ENCODE measurements at regions not wholly inside any gene's neighbourhood (a gene's known extent, or its start where the extent isn't known, plus 50 kb on each side); places are given as distances from the start of the nearest gene placed in this dataset.

- no peak overlapping the region for H3K27ac ChIP-seq (ENCODE audit: low read length)
- peaks cover under 1% of the 10 kb centered on the region for H3K4me1 ChIP-seq (ENCODE audit: control insufficient read depth, low read depth, low read length)
- H3K4me3 ChIP-seq (ENCODE audit: low read length), result no peak overlapping the region
- H3K9me3 ChIP-seq (ENCODE audit: control insufficient read depth, low read depth, low read length), result no peaks in the 10 kb centered on the region
- peaks cover 38% of the 10 kb centered on the region for H3K27me3 ChIP-seq (ENCODE audit: control insufficient read depth, insufficient read depth, low read length)
- no peaks in the 10 kb centered on the region for H3K36me3 ChIP-seq (ENCODE audit: control insufficient read depth, low read depth, low read length)
- no peak overlapping the region for H3K9ac ChIP-seq (ENCODE audit: low read length)
Observed at GRCh38 chr4:111813555-111814140, 331.6 kb upstream of the FAM241A start.

- Histone ChIP-seq H3K9ac (ENCODE audit: low read length) (no peak overlapping the region), H3K4me1 (ENCODE audit: control insufficient read depth, low read depth, low read length) (no peaks in the 10 kb centered on the region), H3K4me3 (ENCODE audit: low read length) (no peak overlapping the region), H3K9me3 (ENCODE audit: control insufficient read depth, low read depth, low read length) (no peaks in the 10 kb centered on the region), H3K36me3 (ENCODE audit: control insufficient read depth, low read depth, low read length) (no peaks in the 10 kb centered on the region), H3K27me3 (ENCODE audit: control insufficient read depth, insufficient read depth, low read length) (peaks cover 24% of the 10 kb centered on the region), H3K27ac (ENCODE audit: low read length) (no peak overlapping the region)
Observed at GRCh38 chr4:111814961-111815360, 330.3 kb upstream of the FAM241A start.

- H3K36me3 ChIP-seq (ENCODE audit: control insufficient read depth, low read depth, low read length), result no peaks in the 10 kb centered on the region
- no peaks in the 10 kb centered on the region for H3K4me1 ChIP-seq (ENCODE audit: control insufficient read depth, low read depth, low read length)
- no peaks in the 10 kb centered on the region for H3K27me3 ChIP-seq (ENCODE audit: control insufficient read depth, insufficient read depth, low read length)
- no peak overlapping the region for H3K4me3 ChIP-seq (ENCODE audit: low read length)
- H3K9ac ChIP-seq (ENCODE audit: low read length), result no peak overlapping the region
- H3K9me3 ChIP-seq (ENCODE audit: control insufficient read depth, low read depth, low read length), result no peaks in the 10 kb centered on the region
- no peak overlapping the region for H3K27ac ChIP-seq (ENCODE audit: low read length)
Observed at GRCh38 chr4:111821342-111821741, 323.9 kb upstream of the FAM241A start.

GRCh38 chr4:111836601-111837000 lies 308.7 kb upstream of the FAM241A start:
- peaks cover 3% of the 10 kb centered on the region for H3K4me1 ChIP-seq (ENCODE audit: control insufficient read depth, low read depth, low read length)
- H3K36me3 ChIP-seq (ENCODE audit: control insufficient read depth, low read depth, low read length), result no peaks in the 10 kb centered on the region
- H3K9me3 ChIP-seq (ENCODE audit: control insufficient read depth, low read depth, low read length), result no peaks in the 10 kb centered on the region
- no peak overlapping the region for H3K9ac ChIP-seq (ENCODE audit: low read length)
- H3K27ac ChIP-seq (ENCODE audit: low read length), result no peak overlapping the region
- H3K27me3 ChIP-seq (ENCODE audit: control insufficient read depth, insufficient read depth, low read length), result no peaks in the 10 kb centered on the region
- H3K4me3 ChIP-seq (ENCODE audit: low read length), result no peak overlapping the region

- Histone ChIP-seq H3K4me3 (ENCODE audit: low read length) (no peak overlapping the region), H3K27ac (ENCODE audit: low read length) (no peak overlapping the region), H3K36me3 (ENCODE audit: control insufficient read depth, low read depth, low read length) (no peaks in the 10 kb centered on the region), H3K9me3 (ENCODE audit: control insufficient read depth, low read depth, low read length) (no peaks in the 10 kb centered on the region), H3K4me1 (ENCODE audit: control insufficient read depth, low read depth, low read length) (peaks cover 3% of the 10 kb centered on the region), H3K9ac (ENCODE audit: low read length) (no peak overlapping the region), H3K27me3 (ENCODE audit: control insufficient read depth, insufficient read depth, low read length) (no peaks in the 10 kb centered on the region)
Observed at GRCh38 chr4:111837761-111838160, 307.5 kb upstream of the FAM241A start.

- no peak overlapping the region for H3K27ac ChIP-seq (ENCODE audit: low read length)
Observed at GRCh38 chr4:111838406-111838930, 306.8 kb upstream of the FAM241A start.

GRCh38 chr4:111839141-111839540 lies 306.1 kb upstream of the FAM241A start:
- H3K27me3 ChIP-seq (ENCODE audit: control insufficient read depth, insufficient read depth, low read length), result no peaks in the 10 kb centered on the region
- H3K27ac ChIP-seq (ENCODE audit: low read length), result no peak overlapping the region

More at GRCh38 chr4:111838406-111838930, 306.8 kb upstream of the FAM241A start:
- H3K9ac ChIP-seq (ENCODE audit: low read length), result no peak overlapping the region
- no peaks in the 10 kb centered on the region for H3K36me3 ChIP-seq (ENCODE audit: control insufficient read depth, low read depth, low read length)
- peaks cover 3% of the 10 kb centered on the region for H3K4me1 ChIP-seq (ENCODE audit: control insufficient read depth, low read depth, low read length)
- no peak overlapping the region for H3K4me3 ChIP-seq (ENCODE audit: low read length)
- no peaks in the 10 kb centered on the region for H3K9me3 ChIP-seq (ENCODE audit: control insufficient read depth, low read depth, low read length)
- H3K27me3 ChIP-seq (ENCODE audit: control insufficient read depth, insufficient read depth, low read length), result no peaks in the 10 kb centered on the region

GRCh38 chr4:111842336-111842735 lies 302.9 kb upstream of the FAM241A start:
- no peaks in the 10 kb centered on the region for H3K36me3 ChIP-seq (ENCODE audit: control insufficient read depth, low read depth, low read length)
- H3K9me3 ChIP-seq (ENCODE audit: control insufficient read depth, low read depth, low read length), result no peaks in the 10 kb centered on the region
- no peaks in the 10 kb centered on the region for H3K27me3 ChIP-seq (ENCODE audit: control insufficient read depth, insufficient read depth, low read length)
- no peak overlapping the region for H3K27ac ChIP-seq (ENCODE audit: low read length)
- no peak overlapping the region for H3K4me3 ChIP-seq (ENCODE audit: low read length)
- H3K4me1 ChIP-seq (ENCODE audit: control insufficient read depth, low read depth, low read length), result peaks cover 3% of the 10 kb centered on the region
- H3K9ac ChIP-seq (ENCODE audit: low read length), result no peak overlapping the region

More at GRCh38 chr4:111839141-111839540, 306.1 kb upstream of the FAM241A start:
- Histone ChIP-seq H3K9ac (ENCODE audit: low read length) (no peak overlapping the region), H3K4me3 (ENCODE audit: low read length) (no peak overlapping the region), H3K9me3 (ENCODE audit: control insufficient read depth, low read depth, low read length) (no peaks in the 10 kb centered on the region), H3K4me1 (ENCODE audit: control insufficient read depth, low read depth, low read length) (peaks cover 3% of the 10 kb centered on the region), H3K36me3 (ENCODE audit: control insufficient read depth, low read depth, low read length) (no peaks in the 10 kb centered on the region)

GRCh38 chr4:111847296-111848008 lies 297.8 kb upstream of the FAM241A start:
- Histone ChIP-seq H3K9me3 (ENCODE audit: control insufficient read depth, low read depth, low read length) (no peaks in the 10 kb centered on the region), H3K4me1 (ENCODE audit: control insufficient read depth, low read depth, low read length) (no peaks in the 10 kb centered on the region), H3K9ac (ENCODE audit: low read length) (no peak overlapping the region), H3K27me3 (ENCODE audit: control insufficient read depth, insufficient read depth, low read length) (no peaks in the 10 kb centered on the region), H3K27ac (ENCODE audit: low read length) (no peak overlapping the region), H3K4me3 (ENCODE audit: low read length) (no peak overlapping the region), H3K36me3 (ENCODE audit: control insufficient read depth, low read depth, low read length) (no peaks in the 10 kb centered on the region)

- H3K36me3 ChIP-seq (ENCODE audit: control insufficient read depth, low read depth, low read length), result no peaks in the 10 kb centered on the region
- no peak overlapping the region for H3K4me3 ChIP-seq (ENCODE audit: low read length)
- no peak overlapping the region for H3K9ac ChIP-seq (ENCODE audit: low read length)
- H3K9me3 ChIP-seq (ENCODE audit: control insufficient read depth, low read depth, low read length), result no peaks in the 10 kb centered on the region
- no peak overlapping the region for H3K27ac ChIP-seq (ENCODE audit: low read length)
- no peaks in the 10 kb centered on the region for H3K4me1 ChIP-seq (ENCODE audit: control insufficient read depth, low read depth, low read length)
- no peaks in the 10 kb centered on the region for H3K27me3 ChIP-seq (ENCODE audit: control insufficient read depth, insufficient read depth, low read length)
Observed at GRCh38 chr4:111849746-111850284, 295.4 kb upstream of the FAM241A start.

GRCh38 chr4:111854494-111855087 lies 290.7 kb upstream of the FAM241A start:
- H3K4me1 ChIP-seq (ENCODE audit: control insufficient read depth, low read depth, low read length), result no peaks in the 10 kb centered on the region
- H3K9me3 ChIP-seq (ENCODE audit: control insufficient read depth, low read depth, low read length), result no peaks in the 10 kb centered on the region
- no peak overlapping the region for H3K9ac ChIP-seq (ENCODE audit: low read length)
- H3K27me3 ChIP-seq (ENCODE audit: control insufficient read depth, insufficient read depth, low read length), result no peaks in the 10 kb centered on the region
- no peak overlapping the region for H3K27ac ChIP-seq (ENCODE audit: low read length)
- H3K36me3 ChIP-seq (ENCODE audit: control insufficient read depth, low read depth, low read length), result no peaks in the 10 kb centered on the region
- H3K4me3 ChIP-seq (ENCODE audit: low read length), result no peak overlapping the region
